Activated T-cell treated with anti-CD3 and anti-CD28 coated beads, Interleukin-2, amount 50 U/mL, for 48 hours (primary cell): ENCODE measurements at regions not wholly inside any gene's neighbourhood (a gene's known extent, or its start where the extent isn't known, plus 50 kb on each side); places are given as distances from the start of the nearest gene placed in this dataset.
"Not testable (repeated sequence)": the region's sequence is repeated elsewhere in the genome, so short reads cannot be mapped to it uniquely, and the experiment has no call there.

Experiments used
- DNase-seq, 2 experiments: peaks; one replicate each; pipeline ENCODE4 v3.0.0-alpha.2; 2020

DNA sequence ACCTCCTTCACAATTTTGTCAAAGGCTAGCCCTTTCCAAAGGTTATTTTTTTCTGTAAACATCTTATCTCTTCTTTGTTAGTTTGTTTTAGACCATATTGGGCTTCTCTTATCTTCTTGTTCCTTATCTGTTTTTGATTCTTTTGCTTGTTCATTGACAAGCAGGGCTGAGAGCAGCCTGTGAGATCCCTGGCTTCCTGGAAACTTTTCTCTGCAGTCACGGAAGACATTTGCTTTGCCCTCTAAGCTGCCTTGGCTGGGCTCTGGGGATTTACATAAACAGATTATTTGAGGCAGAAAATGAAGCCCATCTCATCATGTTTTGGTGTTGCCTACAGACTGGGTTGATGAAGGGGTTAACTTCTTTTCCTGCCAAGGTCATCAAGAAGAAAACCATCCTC, 157.4 kb upstream of the AMOT start:
- DNase-seq = no peak

DNA sequence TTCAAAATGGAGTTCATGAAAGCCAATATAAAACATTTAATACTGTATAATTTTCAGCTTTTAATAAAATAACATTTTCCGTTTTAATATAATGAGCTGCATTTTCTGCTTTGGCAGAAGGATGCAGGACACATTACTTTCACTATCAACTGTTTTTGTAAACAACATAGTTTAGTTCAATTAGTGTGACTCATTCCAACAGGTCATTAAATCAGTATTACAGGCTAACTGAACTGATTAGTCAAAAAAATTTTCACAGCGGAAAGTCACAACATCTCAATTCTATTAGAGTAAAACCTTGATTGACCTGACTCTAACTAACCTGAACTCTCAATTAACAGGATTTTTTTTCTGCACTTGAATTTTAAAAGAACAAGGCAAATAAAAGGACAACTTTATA, 151.2 kb upstream of the AMOT start:
- no peak for DNase-seq

DNA sequence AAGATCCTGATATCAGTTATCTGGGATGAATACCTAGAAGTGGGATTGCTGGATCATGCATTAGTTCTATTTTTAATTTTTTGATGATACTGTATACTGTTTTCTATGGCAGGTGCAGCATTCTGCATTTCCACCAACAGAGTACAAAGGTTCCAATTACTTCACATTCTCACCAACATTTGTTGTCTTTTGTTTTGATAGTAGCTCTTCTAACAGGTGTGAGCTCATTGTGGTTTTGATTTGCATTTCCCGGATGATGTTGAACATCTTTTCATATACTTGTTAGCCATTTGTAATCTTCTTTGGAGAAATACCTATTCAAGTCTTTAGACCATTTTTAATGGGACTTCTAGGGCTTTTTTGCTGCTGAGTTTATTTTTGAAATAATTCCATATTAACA, 139.2 kb upstream of the AMOT start:
- DNase-seq = no peak

DNA sequence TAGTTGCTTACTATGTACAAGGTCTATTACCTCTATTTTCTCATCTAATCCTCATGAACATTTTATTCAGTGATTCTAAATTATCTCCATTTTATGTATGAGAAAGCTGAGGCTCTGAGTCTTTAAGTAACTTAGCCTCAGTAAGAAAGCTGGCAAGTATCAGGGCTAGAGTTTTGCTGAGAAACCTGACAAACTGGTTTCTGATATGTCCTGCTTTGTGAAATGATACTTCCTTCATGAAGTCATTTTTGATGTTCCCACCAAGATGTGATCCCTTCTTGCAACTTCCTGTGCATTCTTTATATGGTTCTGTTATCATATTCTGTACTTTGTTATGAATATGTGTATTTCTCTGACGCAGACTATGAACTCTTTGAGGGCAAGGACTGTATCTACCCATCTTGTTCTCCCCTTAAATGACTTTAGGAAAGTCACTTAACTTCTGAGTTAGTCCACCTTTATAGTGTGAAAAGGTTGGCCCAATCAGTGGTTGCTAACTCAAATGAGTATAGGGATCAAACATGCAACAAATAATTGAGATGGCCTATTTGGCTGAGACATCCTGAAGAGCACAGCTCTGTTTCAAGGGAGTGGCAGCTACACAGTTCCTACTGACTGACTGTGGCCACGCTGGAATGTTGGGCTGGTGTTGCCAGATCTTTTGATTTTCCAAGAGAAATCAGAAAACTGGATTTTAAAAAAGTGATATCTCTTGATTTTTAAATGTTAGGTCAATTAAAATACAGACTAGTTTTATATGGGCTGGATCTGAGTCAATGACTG, 127.9 kb upstream of the AMOT start:
- no peak for DNase-seq

DNA sequence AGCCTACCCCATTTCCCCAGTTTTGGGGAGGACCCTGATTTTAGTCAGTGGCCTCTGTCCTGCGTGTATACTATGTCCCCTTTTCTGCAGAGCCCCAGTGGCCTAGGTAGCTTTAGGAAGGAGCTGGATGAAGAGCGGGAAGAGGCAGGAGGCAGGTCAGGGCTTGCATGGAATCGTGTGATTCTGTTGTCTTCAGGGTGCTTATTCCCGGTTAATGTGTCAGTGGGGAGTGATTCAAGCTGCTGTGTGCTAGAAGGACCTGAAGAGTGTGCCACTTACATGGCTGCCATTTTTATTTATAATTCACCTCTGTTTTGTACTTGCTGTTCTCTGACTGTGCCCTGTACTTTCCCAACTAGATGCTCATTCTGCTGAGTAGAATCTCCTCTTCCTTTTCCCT, 127.3 kb upstream of the AMOT start:
- DNase-seq = no peak

DNA sequence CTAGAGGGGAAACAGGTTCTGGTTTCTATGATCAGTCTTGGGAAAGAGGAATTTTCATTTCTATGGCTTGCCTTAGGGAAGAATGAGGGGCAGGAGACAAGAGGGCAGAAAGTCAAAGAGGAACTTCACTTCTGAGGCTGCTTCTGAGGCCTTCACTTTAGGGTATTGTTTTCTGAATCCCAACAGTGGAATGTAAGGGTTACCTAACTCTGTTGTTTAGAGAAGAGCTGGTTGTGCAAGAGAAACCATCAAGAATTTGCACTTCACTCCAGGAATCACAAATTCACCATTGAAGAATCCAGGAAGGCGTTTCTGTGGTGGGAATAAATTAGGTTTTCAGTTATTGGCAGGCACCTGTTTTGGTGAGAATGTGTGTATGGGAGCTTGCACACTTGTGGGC, 126.7 kb upstream of the AMOT start:
- no peak for DNase-seq

DNA sequence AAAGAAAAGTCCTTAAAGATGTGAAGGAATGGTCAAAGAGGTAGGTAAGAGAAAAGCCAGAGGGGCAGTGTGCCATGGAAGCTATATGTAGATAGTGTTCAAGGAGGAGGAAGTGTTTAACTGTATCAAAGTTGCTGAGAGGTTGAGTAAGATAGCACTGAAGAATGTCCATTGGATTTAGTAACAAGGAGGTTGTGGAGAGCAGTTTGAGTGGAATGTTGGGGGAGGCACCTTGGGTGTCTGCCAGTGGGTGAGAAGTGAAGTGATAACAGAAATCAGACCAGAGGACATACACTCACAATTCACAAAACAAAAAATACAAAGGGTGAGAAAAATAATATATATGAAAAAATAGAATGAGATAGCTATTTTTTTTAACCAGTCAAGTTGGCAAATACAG, 121.3 kb upstream of the AMOT start:
- no peak for DNase-seq

DNA sequence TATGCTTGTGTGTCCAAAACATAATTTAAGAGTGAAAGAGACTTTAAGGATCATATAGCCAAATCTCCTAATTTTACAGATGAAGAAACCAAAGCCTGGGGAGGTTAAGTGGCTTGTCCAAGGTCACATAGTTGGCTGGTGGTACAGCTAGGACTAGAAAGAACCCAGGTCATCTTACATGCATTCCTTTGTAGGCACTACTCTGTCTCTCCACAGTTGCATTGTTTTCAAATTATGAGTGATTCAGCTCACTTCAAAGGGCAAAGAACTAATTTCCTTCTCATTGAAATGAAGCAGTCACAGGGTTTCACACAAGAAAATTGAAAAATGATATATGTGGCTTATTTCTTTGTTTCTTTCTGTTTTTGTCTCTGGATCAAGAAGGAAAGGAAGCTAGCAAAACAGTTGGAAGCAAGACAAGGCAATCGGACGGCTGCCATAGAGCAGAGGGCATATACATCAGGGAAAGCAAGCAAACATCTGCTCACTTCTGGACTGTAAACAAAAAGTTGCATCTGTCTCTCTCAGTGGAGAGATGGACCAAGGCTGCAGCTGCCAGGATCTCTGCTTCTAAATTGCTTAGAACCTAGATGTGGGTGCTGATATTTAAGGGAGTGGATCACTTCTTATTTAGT, 107.5 kb upstream of the AMOT start:
- no peak for DNase-seq

DNA sequence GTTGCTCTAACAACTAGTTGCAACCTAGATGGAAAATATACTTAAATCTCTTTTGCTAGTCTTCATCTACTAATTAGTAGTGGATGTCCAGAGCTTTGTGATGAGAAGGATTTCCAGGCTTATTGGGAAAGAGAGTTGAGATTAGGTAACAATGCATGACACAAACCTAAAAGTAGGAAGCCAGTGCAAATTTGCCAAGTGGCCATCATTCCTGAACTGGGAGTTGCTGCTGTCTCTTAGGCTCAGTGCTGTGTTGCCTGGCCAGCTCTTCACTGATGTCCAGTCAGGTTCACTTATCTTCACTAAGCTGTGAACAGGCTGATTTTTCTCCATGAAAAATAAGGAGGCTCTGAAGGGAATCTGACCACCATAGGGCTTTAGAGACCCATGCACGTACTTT, 105.6 kb upstream of the AMOT start:
- DNase-seq = no peak

DNA sequence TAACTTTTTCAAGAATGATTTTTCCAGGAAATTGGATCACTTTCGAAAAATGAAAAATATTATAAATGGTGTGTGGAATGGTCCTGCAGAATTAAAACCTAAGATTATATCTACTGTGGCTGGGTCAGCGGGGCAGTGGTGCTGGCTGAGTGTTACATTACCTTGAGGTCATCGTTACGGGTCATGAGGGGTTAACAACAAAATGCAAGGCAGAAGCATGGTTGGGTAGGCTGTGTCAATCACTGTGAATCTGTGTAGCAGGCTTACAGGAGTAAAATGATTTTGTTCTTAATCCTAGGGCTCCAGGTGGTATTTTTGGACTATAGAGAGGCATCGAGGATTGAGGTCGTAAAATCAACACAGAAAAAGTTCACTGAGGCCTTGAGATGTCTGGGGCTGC, 105.2 kb upstream of the AMOT start:
- DNase-seq = no peak

DNA sequence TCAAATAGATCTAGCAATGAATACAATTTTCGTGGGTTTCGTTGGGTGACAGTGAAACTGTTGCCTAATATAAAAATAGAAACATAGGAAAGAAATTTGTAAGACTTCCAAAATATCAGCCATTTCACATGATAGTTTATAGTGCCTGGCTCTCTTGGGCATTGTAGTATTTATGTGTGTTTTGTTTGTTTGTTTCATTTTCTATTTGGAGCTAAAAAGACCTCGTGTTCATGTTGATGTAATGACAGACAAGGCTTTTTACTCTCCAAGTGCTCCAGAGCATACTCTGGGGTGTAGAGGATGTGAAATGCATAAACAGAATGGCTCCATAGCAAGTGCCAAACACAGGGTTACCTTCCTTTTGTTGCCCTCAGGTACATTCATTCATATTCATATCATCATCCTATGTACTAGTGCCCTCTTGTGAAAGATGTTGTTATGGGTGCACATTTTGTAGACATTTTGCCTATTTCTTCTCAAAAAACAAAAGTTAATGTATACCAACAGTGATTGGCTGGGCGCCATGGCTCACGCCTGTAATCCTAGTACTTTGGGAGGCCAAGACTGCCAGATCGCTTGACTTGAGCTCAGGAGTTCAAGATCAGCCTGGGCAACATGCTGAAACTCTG, 100.7 kb upstream of the AMOT start:
- no peak for DNase-seq

DNA sequence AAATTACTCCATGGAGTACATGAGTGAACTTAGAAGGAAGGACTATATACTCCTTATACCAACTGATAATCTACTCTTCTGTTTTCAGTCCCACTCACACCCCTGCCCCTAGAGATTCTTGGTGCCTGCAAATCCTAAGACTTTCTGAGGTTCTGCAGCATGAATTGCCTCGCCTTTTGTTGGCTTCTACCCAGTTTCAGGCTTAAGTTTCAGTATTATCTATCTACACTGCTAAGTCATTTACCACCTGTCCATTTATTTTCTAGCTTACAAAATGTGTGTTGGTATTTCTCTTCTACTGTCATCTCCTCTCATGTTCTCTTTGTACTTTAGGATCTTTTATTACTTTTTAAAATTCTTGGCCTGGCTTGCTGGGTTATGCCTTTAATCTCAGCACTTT, 94.4 kb upstream of the AMOT start:
- no peak for DNase-seq

DNA sequence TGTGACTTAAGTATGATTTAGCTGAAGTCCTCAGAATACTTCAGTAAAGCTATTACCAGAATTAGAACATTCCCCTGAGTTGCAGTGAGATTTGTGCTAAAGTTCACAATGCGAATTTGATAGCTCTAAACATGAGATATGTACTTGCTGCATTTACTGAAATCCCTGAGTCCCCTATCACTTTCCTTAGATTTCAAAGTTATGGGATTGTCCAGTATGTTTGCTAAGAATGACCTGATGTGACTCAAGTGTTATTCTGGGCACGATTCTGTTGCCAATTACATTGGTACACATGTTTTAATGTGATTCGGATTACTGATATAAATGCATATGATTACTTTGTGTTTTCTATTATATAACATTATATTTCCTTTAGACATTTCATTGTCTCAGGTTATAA, 91.3 kb upstream of the AMOT start:
- no peak for DNase-seq

DNA sequence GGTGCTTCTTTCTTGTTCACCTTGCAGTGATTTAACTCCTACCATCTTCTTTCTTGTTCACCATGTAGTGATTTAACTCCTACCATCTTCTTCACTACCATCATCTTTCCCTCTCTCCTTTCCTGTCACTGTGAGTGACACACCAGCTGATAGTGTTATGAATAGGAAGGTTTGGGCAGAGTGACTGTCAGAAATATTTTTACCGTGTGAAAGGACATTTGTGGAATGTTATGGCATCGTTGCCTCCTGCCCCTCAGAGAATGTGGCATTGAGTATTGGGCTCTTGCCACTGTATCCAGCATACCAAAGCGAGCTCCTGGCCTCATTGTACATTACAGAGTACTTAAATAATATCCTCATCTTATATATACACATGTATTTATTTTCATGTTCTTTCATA, 90.8 kb upstream of the AMOT start:
- no peak for DNase-seq

DNA sequence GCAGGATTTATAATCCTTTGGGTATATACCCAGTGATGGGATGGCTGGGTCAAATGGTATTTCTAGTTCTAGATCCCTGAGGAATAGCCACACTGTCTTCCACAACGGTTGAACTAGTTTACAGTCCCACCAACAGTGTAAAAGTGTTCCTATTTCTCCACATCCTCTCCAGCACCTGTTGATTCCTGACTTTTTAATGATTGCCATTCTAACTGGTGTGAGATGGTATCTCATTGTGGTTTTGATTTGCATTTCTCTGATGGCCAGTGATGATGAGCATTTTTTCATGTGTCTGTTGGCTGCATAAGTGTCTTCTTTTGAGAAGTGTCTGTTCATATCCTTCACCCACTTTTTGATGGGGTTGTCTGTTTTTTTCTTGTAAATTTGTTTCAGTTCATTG, 82.8 kb upstream of the AMOT start:
- DNase-seq = not testable (repeated sequence)

DNA sequence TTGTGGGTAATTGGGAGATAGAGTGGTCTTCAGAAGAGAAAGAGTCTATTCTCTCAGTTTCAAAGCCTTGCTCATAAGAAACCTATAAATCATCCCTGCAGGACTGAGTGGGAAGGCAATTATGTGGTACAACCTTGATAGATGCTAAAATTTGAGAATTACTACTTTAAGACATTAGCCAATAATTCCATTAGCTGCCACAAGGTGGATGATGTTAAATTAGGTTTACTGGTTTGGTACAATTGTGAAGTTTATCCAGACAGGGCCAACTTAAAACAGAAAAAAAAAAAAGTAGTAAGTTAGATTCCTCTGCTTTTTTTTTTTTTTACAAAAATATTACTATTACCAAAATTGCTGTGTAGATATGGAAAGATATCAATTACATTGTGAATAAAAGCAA, 73.2 kb upstream of the AMOT start:
- no peak for DNase-seq

DNA sequence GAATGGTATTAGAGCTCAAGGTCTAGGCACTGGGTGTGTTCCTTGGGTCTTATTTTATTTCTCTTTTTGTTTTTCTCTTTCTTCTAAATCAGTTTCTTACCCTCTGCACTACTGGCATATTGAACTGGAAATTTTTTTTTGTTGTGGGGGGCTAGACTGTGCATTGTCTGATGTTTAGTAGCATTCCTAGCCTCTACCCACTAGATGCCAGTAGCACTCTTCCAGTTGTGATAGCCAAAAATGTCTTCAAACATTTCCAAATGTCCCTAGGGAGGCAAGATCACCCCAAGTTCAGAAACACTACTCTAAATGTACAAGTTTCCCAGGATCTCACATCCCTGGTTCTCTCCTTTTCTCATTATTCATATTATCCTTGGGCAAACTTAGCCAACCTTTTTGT, 69.8 kb upstream of the AMOT start:
- no peak for DNase-seq

DNA sequence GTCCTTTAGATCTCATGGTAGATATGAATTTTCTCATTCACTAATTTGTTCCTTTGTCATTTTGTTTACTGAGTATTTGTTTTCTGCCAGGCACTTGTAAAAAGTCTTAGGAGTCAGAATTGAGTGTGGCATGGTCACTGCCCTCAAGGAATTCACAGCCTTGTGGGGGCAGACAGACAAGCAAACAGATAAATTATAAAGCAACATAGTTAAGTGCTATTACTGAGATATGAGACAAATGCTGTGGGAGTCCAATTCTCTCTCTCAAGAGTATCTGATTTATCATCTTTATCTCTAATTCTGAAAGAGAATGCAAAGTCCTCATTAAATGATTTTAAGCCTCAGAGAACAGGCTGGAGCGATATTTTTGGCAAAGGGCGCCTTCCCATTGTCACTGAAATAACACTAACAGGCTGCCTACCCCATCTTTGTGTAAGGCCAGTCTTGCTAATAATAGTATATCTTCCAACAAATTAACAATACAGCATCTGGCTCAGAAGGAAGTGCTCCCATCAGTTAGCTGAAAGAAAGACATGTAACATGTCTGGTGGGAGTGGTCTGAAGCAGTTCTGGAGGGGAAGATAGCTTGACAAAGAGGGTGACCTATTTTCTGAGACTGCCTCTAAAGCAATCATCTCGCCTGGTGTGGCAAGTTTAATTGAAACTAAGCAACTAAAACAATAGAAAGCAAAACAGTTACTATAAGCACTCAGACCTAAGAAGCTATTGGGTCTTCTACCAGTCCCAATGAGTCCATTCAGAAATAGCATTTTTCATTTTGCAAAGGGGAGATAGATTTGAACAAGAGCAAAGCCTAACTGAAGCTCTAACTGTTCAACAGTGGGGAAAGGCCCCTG, 61.5 kb upstream of the AMOT start:
- no peak for DNase-seq

DNA sequence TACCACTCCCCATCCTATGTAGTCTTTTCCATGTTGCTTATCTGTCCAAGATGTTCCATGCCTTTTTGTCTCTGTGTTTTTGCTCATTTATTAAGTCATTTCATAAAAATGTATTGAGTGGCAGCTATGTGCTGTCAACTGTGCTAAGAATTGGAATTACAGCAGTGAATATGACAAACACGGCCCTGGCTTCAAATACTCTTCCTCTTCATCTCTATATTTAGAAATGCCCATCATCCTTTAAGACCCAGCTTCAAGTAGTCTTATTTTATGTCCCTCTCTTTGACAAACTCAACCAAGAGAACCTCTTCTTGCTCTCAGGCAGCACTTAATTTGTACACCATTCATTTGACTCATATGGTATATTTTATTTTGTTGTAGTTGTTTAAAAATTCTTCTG, 55.4 kb upstream of the AMOT start:
- DNase-seq = no peak
